ENCODE measurements at regions not wholly inside any gene's neighbourhood (a gene's known extent, or its start where the extent isn't known, plus 50 kb on each side); places are given as distances from the start of the nearest gene placed in this dataset.

GRCh38 chr6:24054388-24054787 is 71.6 kb upstream of the NRSN1 start:
- no peak for DNase-seq (ENCODE audit: low spot score, unreplicated experiment)
- Mint-ChIP-seq H3K27ac (no peak overlapping the region), H3K4me3 (ENCODE audit: low read depth) (no peak overlapping the region), H3K4me1 (ENCODE audit: low read depth) (peaks cover 3% of the 10 kb centered on the region), H3K36me3 (ENCODE audit: insufficient read depth) (no peaks in the 10 kb centered on the region), H3K27me3 (no peaks in the 10 kb centered on the region), H3K9me3 (ENCODE audit: low read depth) (peaks cover 10% of the 10 kb centered on the region)
- TF ChIP-seq, protein P1, sequence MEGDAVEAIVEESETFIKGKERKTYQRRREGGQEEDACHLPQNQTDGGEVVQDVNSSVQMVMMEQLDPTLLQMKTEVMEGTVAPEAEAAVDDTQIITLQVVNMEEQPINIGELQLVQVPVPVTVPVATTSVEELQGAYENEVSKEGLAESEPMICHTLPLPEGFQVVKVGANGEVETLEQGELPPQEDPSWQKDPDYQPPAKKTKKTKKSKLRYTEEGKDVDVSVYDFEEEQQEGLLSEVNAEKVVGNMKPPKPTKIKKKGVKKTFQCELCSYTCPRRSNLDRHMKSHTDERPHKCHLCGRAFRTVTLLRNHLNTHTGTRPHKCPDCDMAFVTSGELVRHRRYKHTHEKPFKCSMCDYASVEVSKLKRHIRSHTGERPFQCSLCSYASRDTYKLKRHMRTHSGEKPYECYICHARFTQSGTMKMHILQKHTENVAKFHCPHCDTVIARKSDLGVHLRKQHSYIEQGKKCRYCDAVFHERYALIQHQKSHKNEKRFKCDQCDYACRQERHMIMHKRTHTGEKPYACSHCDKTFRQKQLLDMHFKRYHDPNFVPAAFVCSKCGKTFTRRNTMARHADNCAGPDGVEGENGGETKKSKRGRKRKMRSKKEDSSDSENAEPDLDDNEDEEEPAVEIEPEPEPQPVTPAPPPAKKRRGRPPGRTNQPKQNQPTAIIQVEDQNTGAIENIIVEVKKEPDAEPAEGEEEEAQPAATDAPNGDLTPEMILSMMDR (IDR thresholded peaks at IDR 0.05; ENCODE audit: unreplicated experiment): no peak

DNA sequence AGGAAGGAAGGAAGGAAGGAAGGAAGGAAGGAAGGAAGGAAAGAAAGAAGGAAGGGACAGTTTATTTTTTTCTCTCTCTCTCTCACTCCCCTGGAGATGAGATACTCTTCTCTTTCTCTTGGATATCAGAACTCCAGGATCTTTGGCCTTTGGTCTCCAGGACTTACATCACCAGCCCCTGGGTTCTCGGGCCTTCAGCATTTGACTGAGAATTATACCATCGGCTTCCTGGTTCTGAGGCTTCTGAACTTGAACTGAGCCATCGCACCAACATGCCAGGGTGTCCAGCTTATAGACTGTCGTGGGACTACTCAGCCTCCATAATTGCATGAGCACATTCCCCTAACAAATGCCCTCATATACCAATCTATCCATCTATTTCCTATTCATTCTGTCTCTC is 69.4 kb upstream of the NRSN1 start:
- H3K4me3 Mint-ChIP-seq (ENCODE audit: low read depth): no peak overlapping the region
- H3K27me3 Mint-ChIP-seq: no peaks in the 10 kb centered on the region
- DNase-seq (ENCODE audit: low spot score, unreplicated experiment): no peak
- peaks cover 3% of the 10 kb centered on the region for H3K4me1 Mint-ChIP-seq (ENCODE audit: low read depth)
- H3K27ac Mint-ChIP-seq: no peak overlapping the region
- no peaks in the 10 kb centered on the region for H3K36me3 Mint-ChIP-seq (ENCODE audit: insufficient read depth)
- H3K9me3 Mint-ChIP-seq (ENCODE audit: low read depth): peaks cover 10% of the 10 kb centered on the region
- TF ChIP-seq, protein P1 (IDR thresholded peaks at IDR 0.05; ENCODE audit: unreplicated experiment): no peak

DNA sequence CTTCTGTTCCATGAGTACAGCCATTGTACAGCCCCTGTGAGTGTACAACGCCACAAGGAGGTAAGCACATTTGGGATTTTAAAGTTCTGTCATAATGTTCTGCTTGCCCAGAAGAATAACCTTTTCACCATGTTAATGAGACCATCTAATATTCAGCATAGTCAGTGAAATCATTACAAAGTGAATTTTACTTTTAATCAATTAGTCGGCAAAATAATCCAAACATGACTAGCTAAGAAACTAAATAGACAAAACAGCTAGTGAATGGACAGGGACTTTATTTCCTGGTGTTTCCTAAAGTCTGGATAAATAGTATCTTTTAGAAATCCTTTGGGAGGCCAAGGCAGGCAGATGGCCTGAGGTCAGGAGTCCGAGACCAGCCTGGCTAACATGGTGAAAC is 69.0 kb upstream of the NRSN1 start:
- TF ChIP-seq, protein P1 (IDR thresholded peaks at IDR 0.05; ENCODE audit: unreplicated experiment): no peak
- Mint-ChIP-seq H3K9me3 (ENCODE audit: low read depth) (peaks cover 10% of the 10 kb centered on the region), H3K27me3 (no peaks in the 10 kb centered on the region), H3K36me3 (ENCODE audit: insufficient read depth) (no peaks in the 10 kb centered on the region), H3K27ac (no peak overlapping the region), H3K4me3 (ENCODE audit: low read depth) (no peak overlapping the region), H3K4me1 (ENCODE audit: low read depth) (peaks cover 3% of the 10 kb centered on the region)
- no peak for DNase-seq (ENCODE audit: low spot score, unreplicated experiment)

- Mint-ChIP-seq H3K4me1 (ENCODE audit: low read depth) (no peaks in the 10 kb centered on the region), H3K36me3 (ENCODE audit: insufficient read depth) (no peaks in the 10 kb centered on the region), H3K4me3 (ENCODE audit: low read depth) (no peak overlapping the region), H3K27ac (no peak overlapping the region), H3K27me3 (no peaks in the 10 kb centered on the region), H3K9me3 (ENCODE audit: low read depth) (peaks cover 3% of the 10 kb centered on the region)
- TF ChIP-seq, protein P1 (IDR thresholded peaks at IDR 0.05; ENCODE audit: unreplicated experiment): no peak
- DNase-seq (ENCODE audit: low spot score, unreplicated experiment): no peak
Observed at GRCh38 chr6:24060982-24061754, 64.8 kb upstream of the NRSN1 start.

GRCh38 chr6:24064106-24064505 is 61.9 kb upstream of the NRSN1 start:
- DNase-seq (ENCODE audit: low spot score, unreplicated experiment): peak; percentile 13
- TF ChIP-seq, protein P1 (IDR thresholded peaks at IDR 0.05; ENCODE audit: unreplicated experiment): peak; percentile 72
- no peak overlapping the region for H3K27ac Mint-ChIP-seq
- no peaks in the 10 kb centered on the region for H3K4me1 Mint-ChIP-seq (ENCODE audit: low read depth)
- no peak overlapping the region for H3K4me3 Mint-ChIP-seq (ENCODE audit: low read depth)
- H3K27me3 Mint-ChIP-seq: peaks cover under 1% of the 10 kb centered on the region
- no peaks in the 10 kb centered on the region for H3K36me3 Mint-ChIP-seq (ENCODE audit: insufficient read depth)
- H3K9me3 Mint-ChIP-seq (ENCODE audit: low read depth): peaks cover 8% of the 10 kb centered on the region

Measured in progenitor cell of endocrine pancreas (in vitro differentiated cells).